ENCODE measurements at regions not wholly inside any gene's neighbourhood (a gene's known extent, or its start where the extent isn't known, plus 50 kb on each side); places are given as distances from the start of the nearest gene placed in this dataset.
A peak's percentile ranks its signal among the peaks of the same experiment; 100 is the strongest.

GRCh38 chr3:182216311-182216970, 504.7 kb downstream of the SOX2 start:
- Histone ChIP-seq H3K36me3 (replicated peaks in 1 of 2; ENCODE audit: control insufficient read depth in 1 of 2, insufficient read depth in 2 of 2, low read length in 1 of 2) (no peaks in the 10 kb centered on the region), H3K9ac (no peak overlapping the region), H3K4me2 (no peak overlapping the region), H3K27me3 (ENCODE audit: insufficient read depth) (no peaks in the 10 kb centered on the region), H3K9me2 (no peaks in the 10 kb centered on the region), H2AFZ (ENCODE audit: low read depth) (no peak overlapping the region), H3F3A (replicated peaks; ENCODE audit: insufficient read depth) (peaks cover 6% of the 10 kb centered on the region), H3K9me3 (no peaks in the 10 kb centered on the region), H3K4me1 (ENCODE audit: control insufficient read depth in 1 of 2, insufficient read depth in 2 of 2, low read depth in 1 of 2, low read length in 1 of 2) (peaks cover 8 to 10% of the 10 kb centered on the region in 2 experiments; a peak in 3 of 4 replicates), H3K79me2 (ENCODE audit: insufficient read depth) (no peaks in the 10 kb centered on the region), H4K20me1 (ENCODE audit: insufficient read depth) (no peaks in the 10 kb centered on the region), H3K4me3 (ENCODE audit: low read depth in 2 of 2, low read length in 1 of 2) (no peak overlapping the region), H3K27ac (ENCODE audit: low read depth in 2 of 2, low read length in 1 of 2) (no peak overlapping the region)
- WGBS (ENCODE audit: low lambda C conversion rate), result 21% methylated on average over 4 of the region's 4 CpGs
- TF ChIP-seq TAF1 (IDR thresholded peaks at IDR 0.05; ENCODE audit: borderline replicate concordance, low read depth, low read length) (no peak), NFIC (IDR thresholded peaks at IDR 0.05; ENCODE audit: borderline replicate concordance) (no peak), SIN3A (IDR thresholded peaks at IDR 0.05; ENCODE audit: borderline replicate concordance, low read depth, low read length) (no peak), FOXM1 (IDR thresholded peaks at IDR 0.05; ENCODE audit: low read depth) (no peak), USF2 (IDR thresholded peaks at IDR 0.05; ENCODE audit: borderline replicate concordance, low read depth, low read length) (no peak), RCOR1 (IDR thresholded peaks at IDR 0.05; ENCODE audit: low read length) (peak; percentile 73; the same call in 1 of the 2 replicates), EP300 (IDR thresholded peaks at IDR 0.05; ENCODE audit: borderline replicate concordance in 1 of 2, low read depth in 1 of 2, low read length in 1 of 2) (peak in 1 of 2 experiments; percentile 50; a peak in 1 of 4 replicates), GATA2 (CRISPR knock-in tag; IDR thresholded peaks at IDR 0.05) (peak; percentile 79), MAX (IDR thresholded peaks at IDR 0.05; ENCODE audit: low read depth) (no peak), CTCF (IDR thresholded peaks at IDR 0.05) (no peak), MXI1 (IDR thresholded peaks at IDR 0.05; ENCODE audit: low read depth, low read length) (no peak), RFX5 (IDR thresholded peaks at IDR 0.05; ENCODE audit: low read length) (no peak)
- DNase-seq, result peak; percentile 15
- POLR2A ChIA-PET, result no interaction called here
- CTCF ChIA-PET, result interaction anchor here (1.8 kb wide), 1 partner anchor 507 kb away, joined by 4 read pairs; no protein-coding TSS in a partner anchor

GRCh38 chr3:182220013-182220412, 508.3 kb downstream of the SOX2 start:
- H3K9me3 ChIP-seq, result no peaks in the 10 kb centered on the region
- H3K4me3 ChIP-seq (ENCODE audit: low read depth in 2 of 2, low read length in 1 of 2), result no peak overlapping the region
- no peaks in the 10 kb centered on the region for H4K20me1 ChIP-seq (ENCODE audit: insufficient read depth)
- H3K9me2 ChIP-seq, result no peaks in the 10 kb centered on the region
- ChIA-PET POLR2A (no interaction called here), CTCF (no interaction called here)
- H3K27ac ChIP-seq (ENCODE audit: low read depth in 2 of 2, low read length in 1 of 2), result no peak overlapping the region
- no peak overlapping the region for H3K9ac ChIP-seq
- no peak for DNase-seq
- H3K27me3 ChIP-seq (ENCODE audit: insufficient read depth), result no peaks in the 10 kb centered on the region
- H3K4me2 ChIP-seq, result no peak overlapping the region
- H3K4me1 ChIP-seq (ENCODE audit: control insufficient read depth in 1 of 2, insufficient read depth in 2 of 2, low read depth in 1 of 2, low read length in 1 of 2), result peaks cover 0 to 5% of the 10 kb centered on the region in 2 experiments; a peak in 2 of 4 replicates
- 17% methylated on average over 1 of the region's 1 CpG for WGBS (ENCODE audit: low lambda C conversion rate)
- no peaks in the 10 kb centered on the region for H3F3A ChIP-seq (replicated peaks; ENCODE audit: insufficient read depth)
- H3K36me3 ChIP-seq (replicated peaks in 1 of 2; ENCODE audit: control insufficient read depth in 1 of 2, insufficient read depth in 2 of 2, low read length in 1 of 2), result no peaks in the 10 kb centered on the region
- no peak overlapping the region for H2AFZ ChIP-seq (ENCODE audit: low read depth)
- H3K79me2 ChIP-seq (ENCODE audit: insufficient read depth), result no peaks in the 10 kb centered on the region
- TF ChIP-seq TAF1 (IDR thresholded peaks at IDR 0.05; ENCODE audit: borderline replicate concordance, low read depth, low read length) (no peak), FOXJ3 (CRISPR knock-in tag; IDR thresholded peaks at IDR 0.05) (no peak), NRF1 (IDR thresholded peaks at IDR 0.05; ENCODE audit: low read depth, low read length) (no peak), YY1 (IDR thresholded peaks at IDR 0.05; ENCODE audit: low read depth) (no peak), SIN3A (IDR thresholded peaks at IDR 0.05; ENCODE audit: borderline replicate concordance, low read depth, low read length) (no peak), SMC3 (IDR thresholded peaks at IDR 0.05; ENCODE audit: low read depth, low read length) (no peak), NFIC (IDR thresholded peaks at IDR 0.05; ENCODE audit: borderline replicate concordance) (no peak), USF2 (IDR thresholded peaks at IDR 0.05; ENCODE audit: borderline replicate concordance, low read depth, low read length) (no peak), FOSL2 (IDR thresholded peaks at IDR 0.05; ENCODE audit: borderline replicate concordance, low read depth) (no peak), TCF12 (IDR thresholded peaks at IDR 0.05) (no peak), TEAD4 (IDR thresholded peaks at IDR 0.05; ENCODE audit: borderline replicate concordance, insufficient read depth) (no peak), CHD2 (IDR thresholded peaks at IDR 0.05; ENCODE audit: low read length, partially characterized antibody) (no peak), IRF3 (IDR thresholded peaks at IDR 0.05; ENCODE audit: low read depth, low read length) (no peak)

All from SK-N-SH (cell line).